ENCODE measurements at regions not wholly inside any gene's neighbourhood (a gene's known extent, or its start where the extent isn't known, plus 50 kb on each side); places are given as distances from the start of the nearest gene placed in this dataset.

DNA sequence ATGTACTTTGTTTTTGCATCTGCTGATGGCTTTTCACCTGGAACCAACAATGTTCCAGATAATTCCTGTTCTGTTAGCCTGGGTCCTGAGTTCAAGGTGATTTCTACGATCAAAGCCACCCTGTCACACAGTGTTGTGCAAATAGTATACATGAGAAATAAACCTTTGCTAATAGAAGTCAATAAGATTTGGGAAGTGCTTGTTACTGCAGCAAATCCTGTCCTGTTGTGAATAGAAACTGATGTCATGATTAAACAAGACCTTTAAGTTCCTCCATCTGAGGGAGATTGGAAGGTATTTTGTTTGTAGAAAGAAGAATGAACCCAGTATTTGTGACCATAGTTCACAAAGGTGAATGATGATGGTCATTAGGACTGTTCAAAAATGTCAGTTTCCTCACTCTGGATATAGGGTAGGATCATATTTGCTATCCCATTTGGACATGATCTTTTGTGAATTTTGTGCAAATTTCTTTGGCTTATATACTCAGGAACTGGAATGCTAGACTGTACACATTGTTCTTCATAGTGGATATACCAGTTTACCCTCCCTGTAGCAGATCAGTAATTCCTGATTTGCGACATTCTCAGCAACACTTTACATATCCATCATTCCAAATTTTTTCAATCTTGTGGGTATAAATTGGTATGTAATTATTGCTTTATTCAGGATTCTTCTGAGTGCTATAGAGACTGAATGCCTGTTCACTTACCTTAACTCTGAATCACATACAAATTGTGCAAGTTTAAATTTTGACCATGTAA is 428.5 kb downstream of the METTL15 start:
- Histone ChIP-seq H3K4me3 (no peak overlapping the region), H4K20me1 (ENCODE audit: insufficient read depth) (no peaks in the 10 kb centered on the region), H3F3A (ENCODE audit: insufficient read depth) (no peaks in the 10 kb centered on the region), H3K9me3 (ENCODE audit: low read depth) (no peaks in the 10 kb centered on the region), H3K36me3 (ENCODE audit: low read depth) (no peaks in the 10 kb centered on the region), H3K4me2 (ENCODE audit: unreplicated experiment) (no peak overlapping the region), H3K27me3 (replicated peaks; ENCODE audit: insufficient read depth) (no peaks in the 10 kb centered on the region), H3K79me2 (ENCODE audit: insufficient read depth) (no peaks in the 10 kb centered on the region), H2AFZ (no peak overlapping the region), H3K9me2 (ENCODE audit: insufficient read depth) (no peaks in the 10 kb centered on the region), H3K4me1 (ENCODE audit: insufficient read depth) (no peaks in the 10 kb centered on the region), H3K27ac (no peak overlapping the region), H3K9ac (no peak overlapping the region)
- TF ChIP-seq EZH2 (IDR thresholded peaks at IDR 0.05; ENCODE audit: insufficient read depth, poor library complexity, severe bottlenecking) (no peak), EZH2phosphoT487 (IDR thresholded peaks at IDR 0.05; ENCODE audit: insufficient read depth, low read depth) (no peak)
- in situ Hi-C loops (cut with MboI): no loop called here
- 54 to 67% methylated on average over 2 of the region's 2 CpGs for WGBS, 2 experiments (ENCODE audit: low coverage in 1 of 2, low lambda C conversion rate in 2 of 2, missing lambda C conversion rate in 2 of 2)
- DNase-seq: no peak

GRCh38 chr11:28535677-28536076 is 427.5 kb downstream of the METTL15 start:
- no peak overlapping the region for H3K4me3 ChIP-seq
- H3F3A ChIP-seq (ENCODE audit: insufficient read depth): no peaks in the 10 kb centered on the region
- DNase-seq: no peak
- no peaks in the 10 kb centered on the region for H3K79me2 ChIP-seq (ENCODE audit: insufficient read depth)
- no peaks in the 10 kb centered on the region for H3K9me2 ChIP-seq (ENCODE audit: insufficient read depth)
- H3K9ac ChIP-seq: no peak overlapping the region
- TF ChIP-seq EZH2 (IDR thresholded peaks at IDR 0.05; ENCODE audit: insufficient read depth, poor library complexity, severe bottlenecking): no peak
- TF ChIP-seq EZH2phosphoT487 (IDR thresholded peaks at IDR 0.05; ENCODE audit: insufficient read depth, low read depth): no peak
- no peak overlapping the region for H3K4me2 ChIP-seq (ENCODE audit: unreplicated experiment)
- H3K9me3 ChIP-seq (ENCODE audit: low read depth): no peaks in the 10 kb centered on the region
- in situ Hi-C loops (cut with MboI): no loop called here
- H2AFZ ChIP-seq: no peak overlapping the region
- no peaks in the 10 kb centered on the region for H3K4me1 ChIP-seq (ENCODE audit: insufficient read depth)
- no peaks in the 10 kb centered on the region for H3K27me3 ChIP-seq (replicated peaks; ENCODE audit: insufficient read depth)
- WGBS, 2 experiments (ENCODE audit: low coverage in 1 of 2, low lambda C conversion rate in 2 of 2, missing lambda C conversion rate in 2 of 2): 37 to 42% methylated on average over 2 of the region's 2 CpGs
- no peaks in the 10 kb centered on the region for H4K20me1 ChIP-seq (ENCODE audit: insufficient read depth)
- H3K27ac ChIP-seq: no peak overlapping the region
- no peaks in the 10 kb centered on the region for H3K36me3 ChIP-seq (ENCODE audit: low read depth)

DNA sequence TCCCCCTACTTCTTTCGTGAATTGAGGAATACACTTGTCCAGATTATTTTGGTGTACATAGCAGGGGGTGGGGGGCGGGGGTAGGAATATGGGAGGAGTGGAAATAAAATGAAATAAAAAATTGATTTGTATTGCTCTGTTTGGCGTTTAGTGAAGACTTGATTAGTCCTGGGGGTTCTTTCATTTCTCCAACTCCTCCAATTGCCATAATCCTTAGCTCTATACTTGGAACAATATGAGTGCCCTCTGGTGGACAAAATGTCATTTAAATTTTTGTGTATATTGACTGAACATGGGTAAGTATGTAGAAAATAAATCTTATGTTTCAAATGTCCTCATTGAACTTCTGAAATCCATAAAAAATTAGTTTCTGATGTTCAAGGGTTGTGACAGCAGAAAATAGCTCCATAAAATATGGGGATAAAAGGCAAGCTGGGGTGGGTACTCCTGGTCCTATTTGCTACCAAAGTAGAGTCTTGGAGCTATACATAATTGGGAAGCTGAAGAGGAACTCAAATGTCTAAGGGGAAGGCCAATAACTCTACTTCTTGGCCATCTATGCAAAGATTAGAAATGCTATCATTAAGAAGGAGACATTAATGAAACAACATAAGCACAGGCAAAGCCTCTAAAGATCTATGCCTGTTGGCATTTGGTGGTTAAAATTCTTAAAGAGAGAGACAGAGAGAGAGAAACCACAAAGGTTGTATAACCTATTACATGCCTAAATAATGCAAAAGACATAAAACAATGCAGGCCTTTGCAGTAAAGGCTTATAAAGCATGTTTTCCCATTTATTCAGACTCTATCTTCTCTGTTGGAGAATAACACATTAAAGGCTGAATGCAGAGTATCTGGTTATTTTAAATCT is 421.6 kb downstream of the METTL15 start:
- Histone ChIP-seq H3K9me3 (ENCODE audit: low read depth) (peaks cover 3% of the 10 kb centered on the region), H3K9ac (no peak overlapping the region), H3K27ac (no peak overlapping the region), H3K4me2 (ENCODE audit: unreplicated experiment) (peak overlapping the region; percentile 15), H3K9me2 (ENCODE audit: insufficient read depth) (no peaks in the 10 kb centered on the region), H3F3A (ENCODE audit: insufficient read depth) (peaks cover 10% of the 10 kb centered on the region; the same call in 1 of the 2 replicates), H2AFZ (peak overlapping the region; percentile 27; the same call in 1 of the 2 replicates), H3K4me3 (peak overlapping the region; percentile 28; the same call in 1 of the 2 replicates), H3K27me3 (replicated peaks; ENCODE audit: insufficient read depth) (no peaks in the 10 kb centered on the region), H3K79me2 (ENCODE audit: insufficient read depth) (no peaks in the 10 kb centered on the region), H4K20me1 (ENCODE audit: insufficient read depth) (no peaks in the 10 kb centered on the region), H3K4me1 (ENCODE audit: insufficient read depth) (peaks cover 21% of the 10 kb centered on the region), H3K36me3 (ENCODE audit: low read depth) (no peaks in the 10 kb centered on the region)
- TF ChIP-seq EZH2 (IDR thresholded peaks at IDR 0.05; ENCODE audit: insufficient read depth, poor library complexity, severe bottlenecking) (no peak), EZH2phosphoT487 (IDR thresholded peaks at IDR 0.05; ENCODE audit: insufficient read depth, low read depth) (no peak)
- 22 to 25% methylated on average over 3 of the region's 3 CpGs for WGBS, 2 experiments (ENCODE audit: low coverage in 1 of 2, low lambda C conversion rate in 2 of 2, missing lambda C conversion rate in 2 of 2)
- DNase-seq: peak; percentile 71
- in situ Hi-C loops (cut with MboI): loop anchor here (10.0 kb wide), 1 partner anchor 825 kb away; the partner anchor contains the start of gene BDNF

- in situ Hi-C loops (cut with MboI): loop anchor here (10.0 kb wide), 1 partner anchor 824 kb away; the partner anchor contains the start of gene BDNF
- Histone ChIP-seq H3K9me3 (ENCODE audit: low read depth) (peaks cover 3% of the 10 kb centered on the region), H3K27ac (no peak overlapping the region), H3F3A (ENCODE audit: insufficient read depth) (peaks cover 10% of the 10 kb centered on the region; the same call in 1 of the 2 replicates), H3K79me2 (ENCODE audit: insufficient read depth) (no peaks in the 10 kb centered on the region), H3K27me3 (replicated peaks; ENCODE audit: insufficient read depth) (no peaks in the 10 kb centered on the region), H2AFZ (0 out of 2 replicates have a peak overlapping the region, but pooled peaks have one; percentile 6), H3K4me2 (ENCODE audit: unreplicated experiment) (peak overlapping the region; percentile 15), H3K36me3 (ENCODE audit: low read depth) (no peaks in the 10 kb centered on the region), H3K4me3 (peak overlapping the region; percentile 28; the same call in 1 of the 2 replicates), H3K9me2 (ENCODE audit: insufficient read depth) (no peaks in the 10 kb centered on the region), H3K9ac (no peak overlapping the region), H4K20me1 (ENCODE audit: insufficient read depth) (no peaks in the 10 kb centered on the region), H3K4me1 (ENCODE audit: insufficient read depth) (peaks cover 21% of the 10 kb centered on the region)
- 33 to 38% methylated on average over 3 of the region's 3 CpGs for WGBS, 2 experiments (ENCODE audit: low coverage in 1 of 2, low lambda C conversion rate in 2 of 2, missing lambda C conversion rate in 2 of 2)
- TF ChIP-seq EZH2 (IDR thresholded peaks at IDR 0.05; ENCODE audit: insufficient read depth, poor library complexity, severe bottlenecking) (no peak), EZH2phosphoT487 (IDR thresholded peaks at IDR 0.05; ENCODE audit: insufficient read depth, low read depth) (0 out of 2 replicates have a peak, but pooled peaks have one; percentile 83)
- peak; percentile 55 for DNase-seq
Observed at GRCh38 chr11:28529046-28529445, 420.9 kb downstream of the METTL15 start.
